SH-SY5Y (cell line): ENCODE measurements at regions not wholly inside any gene's neighbourhood (a gene's known extent, or its start where the extent isn't known, plus 50 kb on each side); places are given as distances from the start of the nearest gene placed in this dataset.

ENCODE experiments used
- GATA2 ChIP-seq: IDR thresholded peaks from 2 replicates; pipeline ENCODE4 v1.6.1; 2011; ENCODE audit warnings: mild to moderate bottlenecking, low read depth, low read length
- GATA3 ChIP-seq: IDR thresholded peaks from 2 replicates; pipeline ENCODE4 v1.6.1; 2011; ENCODE audit warnings: low read depth, mild to moderate bottlenecking, low read length, moderate library complexity

DNA sequence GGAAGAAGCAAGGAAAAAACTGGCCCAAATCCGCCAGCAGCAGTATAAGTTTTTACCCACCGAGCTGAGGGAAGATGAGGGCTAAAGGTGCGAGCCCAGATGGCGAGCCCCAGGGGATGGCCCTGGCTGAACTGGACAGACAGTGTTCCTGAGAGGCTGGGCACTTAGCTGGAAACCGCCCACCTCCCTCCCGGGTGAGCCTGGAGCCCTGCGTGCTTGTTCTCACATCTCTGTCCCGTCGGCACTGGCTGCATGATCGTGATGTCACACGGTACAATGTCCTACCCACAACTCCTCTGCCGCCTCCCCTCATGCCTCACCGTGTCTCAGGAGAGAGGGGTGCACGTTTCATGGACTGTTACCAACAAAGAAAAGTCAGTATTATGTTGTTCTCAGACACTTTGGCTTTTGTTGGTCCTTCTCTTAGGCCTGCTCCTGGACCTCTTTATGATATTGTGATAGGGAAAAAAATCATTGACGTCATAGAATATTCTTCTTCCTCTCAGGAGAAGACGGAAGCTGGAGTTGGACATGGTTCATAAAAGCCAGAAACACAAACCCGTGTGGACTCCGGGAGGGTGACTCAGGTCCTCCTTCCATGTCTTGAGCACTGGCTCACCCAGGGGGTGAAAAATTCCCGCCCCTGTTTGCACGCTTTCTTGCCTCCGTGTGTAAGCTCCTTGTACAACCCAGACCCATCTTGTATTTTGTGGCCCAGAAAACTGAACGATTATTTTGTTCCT lies 201.8 kb upstream of the TPM1 start:
- TF ChIP-seq GATA2 (no peak), GATA3 (no peak)
